Head of caudate nucleus (tissue), 42 donors: ENCODE measurements at regions not wholly inside any gene's neighbourhood (a gene's known extent, or its start where the extent isn't known, plus 50 kb on each side); places are given as distances from the start of the nearest gene placed in this dataset.

Experiments
- DNase-seq, 42 donors: peaks; one replicate each; pipeline versions ENCODE4 v3.0.0 to v3.0.0-alpha.2; 2020 to 2021; ENCODE audit warnings: mixed read lengths in 7 of 42
- intact Hi-C: fragments of 100-400 bp; cut with DNase I; formaldehyde crosslinking; loops from one replicate; pipeline ENCODE4 v1.15.0; 2022

DNA sequence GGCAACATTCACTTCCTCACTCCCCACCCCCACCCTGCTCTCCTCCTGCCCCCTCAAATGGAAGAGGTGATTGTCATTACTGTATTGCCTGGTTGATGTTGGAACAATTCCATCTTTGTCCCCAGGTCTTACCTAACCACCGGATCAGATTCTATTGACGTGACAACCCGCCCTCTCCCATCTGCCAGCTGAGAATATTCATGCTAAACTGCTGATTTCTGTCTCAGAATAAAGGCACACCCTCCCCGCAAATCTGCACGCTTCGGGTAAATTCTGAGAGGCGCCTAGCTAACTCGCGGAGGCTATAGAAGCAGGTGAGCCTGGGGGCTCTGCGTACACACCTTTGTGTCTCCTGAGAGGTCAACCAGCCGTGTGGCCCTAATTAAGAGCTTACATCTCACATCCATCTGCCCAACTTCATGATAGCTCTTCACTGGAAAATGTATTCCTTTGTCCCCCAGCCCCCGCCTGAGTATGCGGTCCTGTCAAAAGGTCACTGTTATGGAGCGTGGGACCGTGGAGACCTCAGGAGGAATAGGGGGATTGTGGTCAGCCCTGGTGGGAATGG lies 1054.3 kb downstream of the VRK1 start:
- intact Hi-C loops, result no loop called here
- DNase-seq, result peak in 41 of 42 donors; percentile 9 to 83 (median 55)

DNA sequence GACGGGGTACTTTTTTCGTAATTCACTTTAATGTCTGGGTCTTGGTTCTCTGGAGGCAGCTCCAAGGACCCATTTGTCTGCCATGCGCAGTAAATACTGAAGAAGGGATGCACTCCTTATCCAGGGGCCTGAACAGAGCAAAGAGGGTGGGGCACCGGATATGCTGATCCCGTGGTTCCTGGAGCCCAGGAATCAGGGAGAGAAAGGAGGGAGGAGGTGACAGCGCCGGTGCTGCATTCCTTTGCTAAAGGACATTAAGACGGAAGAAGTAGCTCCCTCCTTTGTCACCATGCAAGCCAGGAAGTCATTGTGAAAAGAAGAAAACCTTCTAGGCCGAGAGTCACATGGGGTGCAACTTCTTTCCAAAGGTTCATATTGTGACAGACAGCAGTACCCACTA lies 1057.7 kb downstream of the VRK1 start:
- no peak for DNase-seq
- intact Hi-C loops, result no loop called here

DNA sequence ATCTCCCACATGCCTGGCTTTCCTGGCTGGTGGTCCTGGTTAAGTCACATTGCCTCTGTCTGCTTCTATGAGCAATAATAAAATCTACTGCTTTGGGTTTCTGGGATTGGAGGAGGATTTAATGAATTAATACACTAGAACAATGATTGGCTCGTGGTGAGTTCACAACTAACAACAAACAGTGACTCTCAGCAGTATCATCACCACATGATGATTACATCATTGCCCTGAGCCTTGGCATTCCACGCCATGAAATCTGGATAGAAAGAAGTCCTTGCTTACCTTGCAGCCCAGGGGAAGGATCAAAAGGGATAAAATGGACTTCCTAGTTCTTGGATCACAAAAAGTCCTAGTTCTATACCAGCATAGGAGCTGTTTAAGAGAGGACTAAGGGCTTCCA lies 1069.0 kb downstream of the VRK1 start:
- intact Hi-C loops, result no loop called here
- no peak for DNase-seq

DNA sequence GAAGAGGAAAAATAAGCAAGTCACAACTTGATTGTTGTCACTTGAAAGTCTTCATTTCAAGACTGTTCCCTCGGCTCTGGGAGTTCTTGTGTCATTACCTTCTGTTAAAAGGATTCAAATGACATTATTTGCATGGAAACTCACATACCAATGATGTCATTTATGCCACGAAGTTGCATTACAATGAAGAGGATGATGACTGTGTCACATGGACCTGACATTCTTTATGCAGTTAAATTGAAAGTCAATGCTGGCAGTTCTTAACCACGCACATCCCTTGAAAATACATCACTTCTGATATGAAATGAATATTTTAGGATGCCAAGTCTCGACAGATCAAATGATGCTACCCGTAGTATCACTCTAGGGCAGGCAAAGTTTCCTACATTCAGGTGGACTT lies 1069.5 kb downstream of the VRK1 start:
- DNase-seq, result peak in 14 of 42 donors; percentile 4 to 68 (median 20)
- intact Hi-C loops, result no loop called here

DNA sequence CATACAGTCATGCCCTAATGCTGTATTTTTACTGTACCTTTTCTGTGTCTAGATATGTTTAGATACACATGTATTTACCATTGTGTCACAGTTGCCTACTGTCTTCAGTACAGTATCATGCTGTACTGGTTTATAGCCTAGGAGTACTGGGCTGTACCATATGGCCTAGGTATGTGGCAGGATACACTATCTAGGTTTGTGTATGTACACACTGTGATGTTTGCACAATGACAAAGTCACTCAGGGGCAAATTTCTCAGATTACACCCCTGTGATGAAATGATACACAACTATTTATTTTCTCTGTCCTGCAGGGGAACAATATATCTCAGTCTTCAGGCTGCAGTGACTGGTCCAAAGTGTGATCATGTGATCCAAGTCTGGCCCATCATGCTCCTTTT lies 1076.1 kb downstream of the VRK1 start:
- intact Hi-C loops, result no loop called here
- no peak for DNase-seq

DNA sequence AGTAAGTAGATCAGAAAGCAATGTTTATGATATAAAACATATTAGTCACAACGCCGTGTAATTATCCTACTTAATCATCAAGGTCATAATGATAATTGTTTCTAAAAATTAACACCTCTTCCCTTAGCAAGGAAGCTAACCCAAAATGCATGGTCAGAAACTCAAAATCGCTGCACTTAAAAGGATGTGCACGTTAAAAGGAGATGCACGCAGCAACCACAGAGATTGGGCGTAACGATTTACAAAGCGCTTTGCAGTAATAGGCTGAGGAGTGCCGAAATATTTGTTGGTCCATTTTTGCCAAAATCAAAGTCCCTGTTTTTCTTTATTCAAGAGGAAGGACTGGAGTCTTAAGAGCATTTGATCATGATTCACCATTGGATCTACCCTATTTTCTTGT lies 1077.2 kb downstream of the VRK1 start:
- intact Hi-C loops, result no loop called here
- no peak for DNase-seq

DNA sequence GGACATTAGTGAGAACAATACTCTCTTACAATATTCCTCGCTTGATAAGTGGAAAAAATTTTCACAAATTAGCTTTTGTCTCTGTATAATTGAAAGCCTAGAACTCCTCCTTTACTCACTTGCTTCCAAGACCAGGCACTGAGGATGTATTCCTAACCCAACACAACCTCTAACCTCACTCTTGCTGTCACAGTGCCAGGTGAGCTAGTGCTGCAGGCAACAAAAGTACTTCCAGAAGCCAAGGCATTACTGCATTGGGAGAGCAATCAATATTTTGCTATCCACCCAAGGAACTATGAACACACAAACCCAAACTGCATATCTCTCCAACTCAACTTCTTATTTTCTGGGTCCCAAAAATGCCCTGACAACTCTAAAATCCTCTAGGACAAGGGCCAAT lies 1081.0 kb downstream of the VRK1 start:
- DNase-seq, result no peak
- intact Hi-C loops, result no loop called here

DNA sequence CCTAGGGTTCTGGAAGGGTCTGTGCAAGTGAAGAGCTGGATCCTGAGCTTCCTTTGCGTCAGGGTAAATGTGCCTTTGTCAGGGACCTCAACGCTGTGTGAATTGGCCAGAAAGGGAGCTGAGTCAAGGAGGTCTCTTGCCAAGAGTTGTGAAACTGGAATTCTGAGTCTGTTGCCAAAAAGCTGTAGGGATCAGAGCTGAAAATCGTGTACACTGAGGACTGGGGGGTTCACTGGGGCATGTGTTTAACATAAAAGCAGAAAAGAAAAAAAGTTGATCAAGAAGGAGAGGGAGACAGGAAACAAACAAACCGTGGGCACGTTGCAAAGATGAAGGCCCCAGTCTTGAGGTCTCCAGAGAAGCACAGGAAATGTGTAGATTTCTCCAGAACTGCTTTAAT lies 1081.5 kb downstream of the VRK1 start:
- peak in 6 of 42 donors; percentile 3 to 65 (median 6) for DNase-seq
- intact Hi-C loops, result no loop called here

DNA sequence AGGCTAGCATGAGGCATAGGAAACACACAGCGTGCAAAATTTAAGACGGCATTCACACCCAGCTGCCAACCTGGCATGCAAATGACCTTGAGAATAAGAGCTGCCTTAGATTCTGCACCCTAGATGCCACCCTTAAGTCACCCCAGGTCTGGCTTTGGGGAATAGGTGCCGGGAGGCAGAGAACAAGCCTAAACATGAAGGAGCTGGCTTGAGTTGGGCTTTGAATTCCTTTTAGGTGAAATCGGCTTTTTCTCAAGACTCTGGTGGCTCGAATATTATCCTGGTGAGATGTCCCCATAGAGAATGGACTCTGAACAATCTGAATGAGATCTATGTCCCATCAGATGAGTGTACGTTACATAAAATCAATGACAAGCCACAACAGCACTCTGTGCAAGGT lies 1090.5 kb downstream of the VRK1 start:
- no peak for DNase-seq
- intact Hi-C loops, result no loop called here

DNA sequence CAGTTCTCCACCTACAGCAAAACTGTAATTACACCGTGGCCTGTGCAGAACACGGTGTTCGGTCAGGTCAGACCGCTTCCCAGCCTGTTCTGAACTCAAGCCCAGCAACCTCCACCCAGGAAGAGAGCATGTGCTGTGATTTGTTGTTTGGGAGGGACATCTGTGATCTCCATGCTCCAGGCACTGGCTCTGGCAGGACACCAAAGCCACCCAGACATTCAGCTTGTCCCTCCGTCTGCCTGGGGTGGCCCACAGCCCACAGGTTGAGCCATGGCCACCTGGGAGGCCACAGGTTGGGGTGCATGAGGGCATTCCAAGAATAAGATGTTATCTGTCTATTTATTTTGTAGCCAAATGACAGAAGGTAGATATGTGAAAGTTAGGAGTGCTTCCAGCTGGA lies 1091.1 kb downstream of the VRK1 start:
- no peak for DNase-seq
- intact Hi-C loops, result no loop called here

DNA sequence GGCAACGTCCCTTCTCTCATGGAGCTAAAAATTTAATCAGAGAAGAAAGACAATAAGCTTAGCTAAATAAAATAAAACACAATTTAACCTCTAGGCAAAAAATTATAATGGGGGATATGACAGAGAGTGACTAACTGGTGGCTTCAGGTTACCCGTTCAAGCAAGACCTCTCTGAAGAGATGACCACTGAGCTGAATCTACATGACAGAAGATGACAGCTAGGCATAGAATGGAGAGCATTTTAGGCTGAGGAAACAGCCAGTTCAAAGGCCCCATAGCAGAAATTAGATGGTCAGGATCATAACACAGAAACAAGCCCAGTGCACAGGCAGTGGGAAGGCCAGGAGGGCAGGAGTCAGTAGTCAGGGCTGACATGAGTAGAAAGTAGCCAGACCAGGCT lies 1094.3 kb downstream of the VRK1 start:
- no peak for DNase-seq
- intact Hi-C loops, result no loop called here

DNA sequence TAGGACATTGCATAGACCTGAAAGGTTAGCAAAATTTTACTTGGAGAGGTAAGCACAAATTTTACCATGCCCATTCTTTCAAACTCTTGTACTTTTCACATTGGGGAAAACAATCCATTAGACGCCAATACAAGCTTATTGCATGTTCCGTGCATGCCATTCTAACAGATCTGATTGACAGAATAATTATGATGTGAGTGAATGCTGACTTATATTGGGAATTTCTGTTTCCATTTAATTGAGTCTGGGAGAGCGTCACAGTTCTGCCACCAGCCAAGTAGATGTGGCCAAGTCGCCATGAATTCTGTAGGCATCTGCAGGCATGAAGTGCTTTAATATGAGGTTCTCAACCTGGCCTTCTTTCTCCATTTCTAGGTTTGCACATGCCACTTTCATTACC lies 1097.4 kb downstream of the VRK1 start:
- intact Hi-C loops, result no loop called here
- no peak for DNase-seq

DNA sequence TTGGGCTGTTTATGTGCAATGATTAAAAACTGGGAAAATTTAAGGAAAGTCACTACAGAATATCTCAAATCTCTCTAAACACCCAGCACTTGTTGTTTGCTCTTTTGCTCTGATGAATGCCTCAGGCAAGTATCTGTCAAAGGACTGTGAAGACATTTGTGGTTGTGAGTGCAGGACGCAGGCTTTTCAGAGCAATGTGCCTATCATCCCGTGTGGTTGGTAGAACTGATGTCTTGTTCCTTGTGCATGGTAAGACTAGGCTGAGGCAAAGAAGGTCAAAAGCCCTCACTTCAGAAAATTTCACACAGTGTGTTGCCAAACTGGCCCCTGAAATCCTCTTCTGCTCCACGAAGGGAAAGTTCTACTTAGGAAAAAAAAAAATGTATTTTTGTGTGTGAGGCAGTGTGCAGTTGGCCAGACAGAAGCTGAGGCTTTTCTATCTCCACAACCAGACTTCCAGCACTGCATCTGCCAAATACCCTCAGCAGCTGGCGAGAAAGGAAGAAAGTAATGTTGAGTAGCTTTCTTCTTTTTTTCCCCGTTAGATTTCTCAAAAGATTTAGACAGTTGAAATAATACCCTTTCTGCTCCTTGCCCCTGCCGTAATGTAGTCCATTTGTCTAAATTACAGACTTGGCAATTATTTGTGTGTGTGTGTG lies 1103.1 kb downstream of the VRK1 start:
- no peak for DNase-seq
- intact Hi-C loops, result no loop called here

DNA sequence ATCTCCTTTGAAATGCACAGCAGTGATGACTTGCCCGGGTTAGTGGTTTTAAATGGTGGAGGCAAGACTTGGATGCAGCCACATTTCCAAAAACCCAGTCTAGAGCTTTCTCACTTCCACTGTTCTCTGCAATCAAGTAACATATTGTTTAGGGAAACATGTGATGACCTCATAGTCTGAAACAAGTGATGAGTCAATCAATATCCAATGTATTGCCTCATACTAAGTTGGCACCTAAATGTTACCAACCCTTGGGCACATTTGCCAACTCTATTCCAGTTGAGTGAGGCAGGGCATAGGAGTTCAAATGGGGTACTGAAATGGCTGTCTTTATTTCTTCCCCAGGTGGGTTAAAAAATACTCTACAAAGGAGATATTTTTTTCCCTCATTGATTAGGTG lies 1105.4 kb downstream of the VRK1 start:
- no peak for DNase-seq
- intact Hi-C loops, result no loop called here

DNA sequence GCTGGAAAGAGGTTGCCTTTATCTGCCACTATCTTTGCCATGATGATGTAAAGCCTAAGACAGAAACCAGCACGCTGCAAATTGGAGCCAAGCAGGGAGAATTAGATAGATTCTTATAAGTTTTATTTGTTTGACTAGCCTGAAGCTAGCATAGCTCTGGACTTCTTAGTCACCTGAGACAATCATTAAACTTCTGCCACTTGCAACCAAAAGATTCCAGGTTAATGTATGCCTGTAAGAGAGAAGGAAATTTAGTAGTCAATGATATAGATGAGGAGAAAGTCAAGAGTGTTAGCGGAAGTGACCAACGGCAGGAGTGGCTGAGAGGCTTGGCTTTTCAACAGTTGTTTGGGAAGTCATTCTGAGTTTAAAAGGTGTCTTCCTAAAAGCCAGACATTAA lies 1106.6 kb downstream of the VRK1 start:
- intact Hi-C loops, result no loop called here
- DNase-seq, result no peak

DNA sequence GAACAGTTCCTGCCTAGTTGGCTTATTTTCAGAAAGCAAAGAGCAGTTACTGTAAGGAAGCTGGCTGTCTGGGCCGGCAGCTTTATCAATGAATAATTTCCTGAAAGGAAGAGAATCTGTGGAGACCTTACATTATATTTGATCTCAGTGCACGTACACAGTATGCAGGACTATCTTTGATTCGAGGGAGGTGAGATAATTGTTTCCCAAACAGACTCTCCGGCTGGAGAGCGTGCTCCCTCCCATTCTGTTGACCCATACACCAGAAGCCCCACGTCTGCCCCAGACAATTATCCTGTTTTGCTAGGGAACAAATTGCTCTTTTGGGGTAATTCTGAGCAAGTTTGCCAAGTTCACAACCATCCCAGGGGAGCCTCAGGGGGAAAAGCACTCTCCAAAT lies 1115.0 kb downstream of the VRK1 start:
- intact Hi-C loops, result no loop called here

DNA sequence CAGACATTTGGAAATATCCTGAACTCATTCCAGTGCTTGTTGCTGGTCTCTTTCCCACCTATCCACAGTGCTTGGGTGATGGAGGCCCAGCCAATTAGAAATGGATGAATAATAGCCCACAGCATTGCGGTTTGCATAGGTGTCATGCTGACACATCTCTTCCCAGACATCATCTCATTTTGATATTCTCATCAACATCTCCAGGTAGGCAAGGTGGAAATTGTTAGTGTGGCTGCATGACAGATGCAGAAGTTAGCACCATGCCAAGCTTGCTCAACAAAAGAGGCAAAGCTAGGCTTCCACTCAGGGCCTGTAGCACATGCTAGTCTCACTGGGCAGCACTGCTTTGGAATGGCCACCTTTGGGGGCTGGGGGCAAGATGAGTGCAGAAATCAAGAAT lies 1118.9 kb downstream of the VRK1 start:
- intact Hi-C loops, result no loop called here
- no peak for DNase-seq

More for the DNA sequence above, 1115.0 kb downstream of the VRK1 start:
- DNase-seq, result no peak

DNA sequence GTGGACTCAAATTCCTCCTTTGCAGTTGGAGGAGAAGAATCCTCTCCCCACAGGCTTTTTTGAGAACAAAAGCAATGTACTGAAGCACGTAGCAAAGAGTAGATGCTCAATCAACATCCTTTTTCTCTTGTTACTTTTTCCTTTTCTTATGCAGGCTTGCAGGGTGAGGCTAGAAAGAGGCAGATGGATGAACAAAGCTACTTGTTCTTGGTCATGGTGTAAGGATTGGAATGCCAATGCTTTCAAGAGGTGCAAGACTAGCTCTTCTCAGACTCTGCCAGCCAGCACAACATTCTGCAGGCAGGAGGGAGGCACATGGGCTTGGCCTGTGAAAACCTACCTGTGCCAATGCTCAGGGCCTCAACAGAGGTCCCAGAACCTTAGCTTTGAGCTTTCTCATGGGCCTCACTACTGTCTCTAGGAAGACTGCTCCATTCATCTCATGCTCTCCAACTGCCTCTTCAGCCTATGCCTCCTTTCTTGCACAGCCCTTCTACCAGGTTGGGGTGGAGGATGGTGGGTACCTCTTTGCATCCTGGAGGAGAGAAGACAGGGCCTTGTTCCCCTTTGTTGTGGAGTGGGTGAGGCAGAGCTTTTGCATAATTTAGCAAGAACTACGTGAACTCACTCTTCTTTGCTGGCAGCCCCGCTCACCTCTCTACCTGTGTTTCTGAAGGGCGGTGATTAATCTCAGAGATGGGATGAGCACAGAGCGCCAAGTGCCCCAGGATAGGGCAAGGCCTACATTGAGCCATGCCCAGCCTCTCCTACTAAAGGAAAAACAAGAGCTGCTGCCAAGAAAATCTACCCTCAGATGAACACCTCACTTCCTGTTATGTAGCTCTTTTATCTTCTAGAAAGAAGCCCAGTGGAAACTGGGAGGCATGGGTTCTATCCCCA lies 1119.7 kb downstream of the VRK1 start:
- intact Hi-C loops, result no loop called here
- no peak for DNase-seq

DNA sequence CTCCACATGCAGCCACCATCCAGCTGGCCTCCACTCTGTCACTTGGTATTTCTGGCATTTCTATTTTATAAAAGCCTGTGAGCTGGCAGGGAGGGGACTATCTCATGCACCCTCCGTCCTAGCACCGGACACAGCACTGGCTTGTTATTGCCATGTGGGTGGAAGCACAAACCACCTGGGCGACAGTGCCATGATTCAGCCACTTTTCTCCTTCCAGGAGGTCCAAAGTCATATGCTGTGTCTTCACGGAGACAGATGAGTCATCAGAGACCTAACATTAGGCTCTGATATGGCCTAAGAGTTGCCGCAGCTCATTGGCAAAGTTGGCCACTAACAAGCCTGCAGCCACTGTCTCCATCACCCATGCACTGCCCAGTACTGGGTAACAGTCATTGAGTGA lies 1123.0 kb downstream of the VRK1 start:
- no peak for DNase-seq
- intact Hi-C loops, result no loop called here

DNA sequence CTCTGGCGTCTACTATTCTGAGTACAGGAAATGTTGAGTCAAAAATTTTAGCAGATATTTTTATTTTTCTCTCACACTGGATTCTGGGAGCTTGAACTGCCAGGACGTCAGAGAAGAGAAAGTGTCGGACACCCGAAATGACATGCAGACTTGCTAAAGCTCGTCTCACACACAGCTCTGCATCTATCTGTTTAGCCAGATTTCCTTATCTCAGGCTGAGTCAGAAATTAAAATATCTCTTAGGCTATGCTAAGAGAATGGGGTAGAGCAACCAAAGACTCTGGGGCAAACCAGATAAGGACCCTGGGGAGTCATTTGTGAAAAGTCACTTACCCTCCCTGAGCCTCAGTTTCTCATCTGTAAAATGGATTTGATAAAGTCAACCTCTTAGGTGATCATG lies 1124.1 kb downstream of the VRK1 start:
- DNase-seq, result no peak
- intact Hi-C loops, result no loop called here
